Naive thymus-derived CD4-positive, alpha-beta T cell (primary cell): ENCODE measurements at regions not wholly inside any gene's neighbourhood (a gene's known extent, or its start where the extent isn't known, plus 50 kb on each side); places are given as distances from the start of the nearest gene placed in this dataset.

Source experiments
- ATAC-seq: fragments of 150-1000 bp; cut with Tn5 transposase; 2 replicates; pipeline ENCODE4 v1.10.0; 2021; ENCODE audit warnings: mild to moderate bottlenecking, moderate library complexity
- CTCF ChIA-PET: fragments of 350-600 bp; sonication (Branson Sonifier 250); formaldehyde crosslinking; loops from one replicate; lab custom pipeline; 2021; ENCODE audit warnings: antibody characterized with exemption; lab: Charles Lee
- POLR2A ChIA-PET: fragments of 350-600 bp; sonication (Branson Sonifier 250); formaldehyde crosslinking; loops from one replicate; lab custom pipeline; 2021; ENCODE audit warnings: antibody characterized with exemption, inconsistent platforms; lab: Charles Lee
- DNase-seq, 9 donors: peaks; one replicate each; pipeline versions ENCODE4 v3.0.0 to v3.0.0-alpha.2; 2020 to 2022; ENCODE audit warnings: mixed read lengths in 1 of 9
- H3K27ac ChIP-seq: one replicate; pipeline ENCODE4 v1.7.0; 2013; ENCODE audit warnings: mild to moderate bottlenecking, low read depth, low read length, moderate library complexity
- H3K27me3 ChIP-seq, 2 donors: one replicate each; pipeline ENCODE4 v1.7.0; 2013; ENCODE audit warnings: low read length in 2 of 2, mild to moderate bottlenecking in 2 of 2, moderate library complexity in 2 of 2; ENCODE audit not compliant: control insufficient read depth in 2 of 2, insufficient read depth in 2 of 2
- H3K36me3 ChIP-seq, 3 experiments: 1 replicate in 2 of 3; 2 replicates in 1 of 3; pipeline ENCODE4 v1.7.0; 2013; ENCODE audit warnings: low read length in 3 of 3, mild to moderate bottlenecking in 3 of 3, moderate library complexity in 1 of 3; ENCODE audit not compliant: insufficient read depth in 3 of 3, control insufficient read depth in 2 of 3
- H3K4me1 ChIP-seq, 2 donors: one replicate each; pipeline ENCODE4 v1.7.0; 2013; ENCODE audit warnings: low read length in 2 of 2, mild to moderate bottlenecking in 2 of 2, moderate library complexity in 1 of 2; ENCODE audit not compliant: control insufficient read depth in 2 of 2, insufficient read depth in 2 of 2
- H3K4me3 ChIP-seq: 2 replicates; pipeline ENCODE4 v1.7.0; 2013; ENCODE audit warnings: mild to moderate bottlenecking, low read length
- H3K9me3 ChIP-seq, 3 experiments: 1 replicate in 2 of 3; 2 replicates in 1 of 3; pipeline ENCODE4 v1.7.0; 2013; ENCODE audit warnings: low read length in 3 of 3; ENCODE audit not compliant: control insufficient read depth in 2 of 3
- H3K27ac Mint-ChIP-seq, 9 donors: one replicate each; pipeline ENCODE4 v1.8.0; 2020 to 2022; ENCODE audit warnings: mixed read lengths in 9 of 9, mild to moderate bottlenecking in 8 of 9, moderate library complexity in 5 of 9, inconsistent platforms in 2 of 9
- H3K27me3 Mint-ChIP-seq, 5 donors: one replicate each; pipeline ENCODE4 v1.8.0; 2021 to 2022; ENCODE audit warnings: mixed read lengths in 5 of 5, mild to moderate bottlenecking in 1 of 5
- H3K36me3 Mint-ChIP-seq, 5 donors: one replicate each; pipeline ENCODE4 v1.8.0; 2020 to 2022; ENCODE audit warnings: mixed read lengths in 5 of 5, mild to moderate bottlenecking in 3 of 5, inconsistent platforms in 1 of 5
- H3K4me1 Mint-ChIP-seq, 7 donors: one replicate each; pipeline ENCODE4 v1.8.0; 2020 to 2022; ENCODE audit warnings: mixed read lengths in 7 of 7, mild to moderate bottlenecking in 3 of 7, inconsistent platforms in 1 of 7
- H3K4me3 Mint-ChIP-seq, 10 donors: one replicate each; pipeline ENCODE4 v1.8.0; 2020 to 2022; ENCODE audit warnings: mild to moderate bottlenecking in 10 of 10, mixed read lengths in 10 of 10, moderate library complexity in 6 of 10, inconsistent platforms in 2 of 10
- H3K9me3 Mint-ChIP-seq, 11 donors: one replicate each; pipeline ENCODE4 v1.8.0; 2020 to 2022; ENCODE audit warnings: mixed read lengths in 11 of 11, mild to moderate bottlenecking in 4 of 11, inconsistent platforms in 1 of 11, moderate library complexity in 1 of 11
- intact Hi-C, 2 donors: fragments of 100-400 bp; cut with micrococcal nuclease; formaldehyde crosslinking; loops; one replicate each; pipeline ENCODE4 v1.15.1; 2023

- intact Hi-C loops, result loop anchor here in 1 of 2 donors (10.0 kb wide), 1 partner anchor 548 kb away; no protein-coding TSS in a partner anchor
- ChIA-PET CTCF (no interaction called here), POLR2A (no interaction called here)
- no peaks in the 10 kb centered on the region for H3K4me1 Mint-ChIP-seq
- ATAC-seq (no peak), DNase-seq (no peak)
- H3K9me3 ChIP-seq, result no peaks in the 10 kb centered on the region
- H3K9me3 Mint-ChIP-seq, result peaks cover 0 to 1% (median 0%) of the 10 kb centered on the region in 11 donors
- H3K27ac Mint-ChIP-seq, result no peak overlapping the region
- peaks cover 5 to 6% of the 10 kb centered on the region in 2 donors for H3K27me3 ChIP-seq
- H3K36me3 Mint-ChIP-seq, result no peaks in the 10 kb centered on the region
- no peak overlapping the region for H3K27ac ChIP-seq
- H3K36me3 ChIP-seq, result no peaks in the 10 kb centered on the region
- no peak overlapping the region for H3K4me3 Mint-ChIP-seq
- H3K4me1 ChIP-seq, result no peaks in the 10 kb centered on the region
- peaks cover 18 to 60% (median 40%) of the 10 kb centered on the region in 5 donors for H3K27me3 Mint-ChIP-seq
- H3K4me3 ChIP-seq, result no peak overlapping the region
Observed at GRCh38 chr4:55732864-55733263, 86.7 kb upstream of the EXOC1L start.

- Mint-ChIP-seq H3K27me3 (peaks cover 25 to 67% (median 48%) of the 10 kb centered on the region in 5 donors), H3K4me3 (no peak overlapping the region), H3K27ac (no peak overlapping the region), H3K36me3 (no peaks in the 10 kb centered on the region), H3K9me3 (peaks cover 0 to 1% (median 0%) of the 10 kb centered on the region in 11 donors), H3K4me1 (no peaks in the 10 kb centered on the region)
- no peaks in the 10 kb centered on the region for H3K9me3 ChIP-seq
- POLR2A ChIA-PET, result no interaction called here
- H3K4me3 ChIP-seq, result no peak overlapping the region
- no peaks in the 10 kb centered on the region for H3K36me3 ChIP-seq
- no peaks in the 10 kb centered on the region for H3K4me1 ChIP-seq
- no peak for ATAC-seq
- intact Hi-C loops, result loop anchor here in 1 of 2 donors (10.0 kb wide), 1 partner anchor 549 kb away; no protein-coding TSS in a partner anchor
- H3K27ac ChIP-seq, result no peak overlapping the region
- peaks cover 5 to 6% of the 10 kb centered on the region in 2 donors for H3K27me3 ChIP-seq
- no peak for DNase-seq
- CTCF ChIA-PET, result no interaction called here
Observed at GRCh38 chr4:55733932-55734331, 85.7 kb upstream of the EXOC1L start.

- CTCF ChIA-PET, result no interaction called here
- intact Hi-C loops, result loop anchor here (1.0 to 10.0 kb wide), 7 partner anchors 290 to 1414 kb away; partner anchors contain the start of gene SRD5A3 (in 2 of the 2)
- H3K9me3 ChIP-seq, result no peaks in the 10 kb centered on the region
Observed at GRCh38 chr4:55736605-55737183, 82.9 kb upstream of the EXOC1L start.

GRCh38 chr4:55742655-55743202 lies 76.9 kb upstream of the EXOC1L start:
- no peak overlapping the region for H3K27ac ChIP-seq
- Mint-ChIP-seq H3K9me3 (no peaks in the 10 kb centered on the region), H3K27ac (no peak overlapping the region), H3K27me3 (peaks cover 25 to 46% (median 31%) of the 10 kb centered on the region in 5 donors), H3K4me1 (no peaks in the 10 kb centered on the region), H3K36me3 (no peaks in the 10 kb centered on the region), H3K4me3 (no peak overlapping the region)
- H3K9me3 ChIP-seq, result no peaks in the 10 kb centered on the region
- H3K27me3 ChIP-seq, result no peaks in the 10 kb centered on the region
- no peak for ATAC-seq
- intact Hi-C loops, result loop anchor here in 1 of 2 donors (5.0 kb wide), 1 partner anchor 125 kb away; no protein-coding TSS in a partner anchor
- no peak overlapping the region for H3K4me3 ChIP-seq
- no peak for DNase-seq
- ChIA-PET POLR2A (no interaction called here), CTCF (interaction anchor here (0.6 kb wide), 2 partner anchors 213 to 296 kb away, joined by 3 to 4 read pairs; no protein-coding TSS in a partner anchor)
- H3K36me3 ChIP-seq, result no peaks in the 10 kb centered on the region
- H3K4me1 ChIP-seq, result no peaks in the 10 kb centered on the region

More at GRCh38 chr4:55736605-55737183, 82.9 kb upstream of the EXOC1L start:
- Histone ChIP-seq H3K4me3 (no peak overlapping the region), H3K27ac (no peak overlapping the region), H3K36me3 (no peaks in the 10 kb centered on the region), H3K4me1 (no peaks in the 10 kb centered on the region), H3K27me3 (peaks cover 0 to 5% of the 10 kb centered on the region in 2 donors)
- H3K9me3 Mint-ChIP-seq, result peaks cover 0 to 1% (median 0%) of the 10 kb centered on the region in 11 donors
- ATAC-seq (no peak), DNase-seq (no peak)
- no peaks in the 10 kb centered on the region for H3K36me3 Mint-ChIP-seq
- POLR2A ChIA-PET, result no interaction called here
- H3K4me3 Mint-ChIP-seq, result no peak overlapping the region
- peaks cover 31 to 59% (median 52%) of the 10 kb centered on the region in 5 donors for H3K27me3 Mint-ChIP-seq
- H3K27ac Mint-ChIP-seq, result no peak overlapping the region
- H3K4me1 Mint-ChIP-seq, result no peaks in the 10 kb centered on the region

GRCh38 chr4:55744369-55744768 lies 75.2 kb upstream of the EXOC1L start:
- Histone ChIP-seq H3K36me3 (no peaks in the 10 kb centered on the region), H3K27ac (no peak overlapping the region), H3K27me3 (no peaks in the 10 kb centered on the region), H3K9me3 (no peaks in the 10 kb centered on the region), H3K4me1 (no peaks in the 10 kb centered on the region), H3K4me3 (no peak overlapping the region)
- H3K27me3 Mint-ChIP-seq, result peaks cover 19 to 32% (median 30%) of the 10 kb centered on the region in 5 donors
- no peak overlapping the region for H3K27ac Mint-ChIP-seq
- no peak for DNase-seq
- peaks cover 0 to 4% (median 0%) of the 10 kb centered on the region in 11 donors for H3K9me3 Mint-ChIP-seq
- ChIA-PET POLR2A (no interaction called here), CTCF (interaction anchor here (0.9 kb wide), 1 partner anchor 10 kb away, joined by 4 read pairs; no protein-coding TSS in a partner anchor)
- intact Hi-C loops, result loop anchor here in 1 of 2 donors (5.0 kb wide), 1 partner anchor 123 kb away; no protein-coding TSS in a partner anchor
- no peaks in the 10 kb centered on the region for H3K36me3 Mint-ChIP-seq
- H3K4me1 Mint-ChIP-seq, result peaks cover 0 to 3% (median 0%) of the 10 kb centered on the region in 7 donors
- ATAC-seq, result no peak
- no peak overlapping the region for H3K4me3 Mint-ChIP-seq

GRCh38 chr4:55745014-55745413 lies 74.6 kb upstream of the EXOC1L start:
- Mint-ChIP-seq H3K4me3 (no peak overlapping the region), H3K27ac (no peak overlapping the region), H3K4me1 (peaks cover 0 to 3% (median 0%) of the 10 kb centered on the region in 7 donors), H3K27me3 (peaks cover 19 to 29% (median 26%) of the 10 kb centered on the region in 5 donors), H3K9me3 (peaks cover 0 to 4% (median 0%) of the 10 kb centered on the region in 11 donors), H3K36me3 (no peaks in the 10 kb centered on the region)
- intact Hi-C loops, result no loop called here
- ChIA-PET CTCF (interaction anchor here (0.9 kb wide), 1 partner anchor 10 kb away, joined by 4 read pairs; no protein-coding TSS in a partner anchor), POLR2A (no interaction called here)
- Histone ChIP-seq H3K4me1 (no peaks in the 10 kb centered on the region), H3K36me3 (no peaks in the 10 kb centered on the region), H3K9me3 (no peaks in the 10 kb centered on the region), H3K4me3 (no peak overlapping the region), H3K27ac (no peak overlapping the region), H3K27me3 (no peaks in the 10 kb centered on the region)
- no peak for ATAC-seq
- DNase-seq, result no peak
